Glomerular visceral epithelial cell (primary cell): ENCODE measurements at regions not wholly inside any gene's neighbourhood (a gene's known extent, or its start where the extent isn't known, plus 50 kb on each side); places are given as distances from the start of the nearest gene placed in this dataset.

Experiments used
- DNase-seq: peaks from one replicate; pipeline ENCODE4 v3.0.0-alpha.2; 2016; ENCODE audit errors: extremely low spot score

DNA sequence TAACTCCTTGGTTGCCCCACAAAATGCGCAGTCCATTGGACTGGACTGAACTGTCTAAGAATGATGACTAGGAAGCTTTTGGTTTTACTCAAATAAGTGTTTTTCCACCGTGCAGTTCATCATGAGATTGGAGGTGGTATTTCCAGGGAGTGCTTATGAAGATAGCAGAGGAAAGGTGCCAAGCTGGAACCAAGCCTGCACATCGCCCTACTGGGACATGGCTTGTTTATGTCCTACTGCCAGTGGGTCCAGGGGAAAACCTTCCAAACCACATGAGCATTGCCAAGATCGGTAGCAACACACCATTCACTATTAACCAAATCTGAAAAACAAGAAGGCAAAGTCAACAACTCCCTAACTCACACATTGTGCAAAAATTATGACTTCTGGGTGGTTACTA lies 54.7 kb upstream of the DSCAM start:
- DNase-seq, result no peak

DNA sequence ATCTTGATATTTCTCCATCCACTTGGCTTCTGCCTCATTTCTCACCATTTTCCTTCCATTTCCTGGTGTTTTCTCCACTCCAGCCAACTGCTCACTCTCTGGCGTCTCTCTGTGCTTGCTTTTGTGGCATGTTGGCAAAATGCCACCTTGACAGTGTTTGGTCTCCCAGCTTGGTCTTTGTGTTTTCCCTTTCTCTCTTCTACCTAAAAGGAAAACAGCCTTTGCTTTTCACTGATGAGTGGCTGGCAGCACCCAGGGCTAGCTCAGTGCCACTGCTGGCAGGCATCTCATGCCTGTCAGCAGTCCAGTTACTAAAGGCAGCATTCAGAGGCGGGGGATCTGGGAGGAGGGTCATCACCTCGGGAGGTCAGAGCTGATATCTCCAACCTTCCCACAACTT lies 55.3 kb upstream of the DSCAM start:
- DNase-seq, result no peak

- no peak for DNase-seq
Measured at GRCh38 chr21:40902993-40903392, 56.0 kb upstream of the DSCAM start.

GRCh38 chr21:40905251-40905650 lies 58.3 kb upstream of the DSCAM start:
- DNase-seq, result no peak

DNA sequence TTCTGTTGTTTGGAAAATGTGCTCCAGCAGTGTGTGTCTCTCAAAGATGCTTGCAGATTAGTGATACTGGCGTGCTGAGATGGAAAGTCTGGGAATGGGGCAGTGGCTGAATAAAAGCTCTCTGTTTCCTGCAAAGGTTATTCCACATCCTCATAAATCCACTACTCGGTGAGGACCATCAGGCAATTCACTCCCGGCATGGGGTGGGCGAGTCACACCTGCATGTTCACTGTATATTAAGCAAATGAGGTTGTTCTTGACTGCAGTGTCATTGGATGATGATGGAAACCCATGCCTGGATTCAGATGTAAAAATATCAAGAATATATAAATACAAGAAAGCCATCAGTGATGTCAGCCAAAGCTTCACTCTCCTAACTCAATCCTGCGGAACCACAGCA lies 65.4 kb upstream of the DSCAM start:
- no peak for DNase-seq

DNA sequence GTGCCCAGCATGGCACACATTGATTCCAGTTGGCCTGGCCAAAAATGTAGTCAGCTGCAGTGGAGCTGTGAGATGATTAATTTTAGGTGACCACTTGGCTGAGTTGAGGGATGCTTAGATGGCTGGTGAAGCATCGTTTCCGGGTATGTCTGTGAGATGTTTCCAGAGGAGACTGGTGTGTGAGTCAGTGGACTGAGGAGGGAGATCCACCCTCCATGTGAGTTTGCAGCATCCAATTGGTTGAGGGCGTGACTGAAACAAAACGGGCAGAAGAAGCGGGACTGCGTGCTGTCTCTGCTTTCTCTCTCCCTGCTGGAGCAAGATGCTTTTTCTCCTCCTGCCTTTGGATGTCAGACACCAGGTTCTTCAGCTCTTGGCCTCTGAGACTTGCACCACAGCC lies 68.2 kb upstream of the DSCAM start:
- no peak for DNase-seq

DNA sequence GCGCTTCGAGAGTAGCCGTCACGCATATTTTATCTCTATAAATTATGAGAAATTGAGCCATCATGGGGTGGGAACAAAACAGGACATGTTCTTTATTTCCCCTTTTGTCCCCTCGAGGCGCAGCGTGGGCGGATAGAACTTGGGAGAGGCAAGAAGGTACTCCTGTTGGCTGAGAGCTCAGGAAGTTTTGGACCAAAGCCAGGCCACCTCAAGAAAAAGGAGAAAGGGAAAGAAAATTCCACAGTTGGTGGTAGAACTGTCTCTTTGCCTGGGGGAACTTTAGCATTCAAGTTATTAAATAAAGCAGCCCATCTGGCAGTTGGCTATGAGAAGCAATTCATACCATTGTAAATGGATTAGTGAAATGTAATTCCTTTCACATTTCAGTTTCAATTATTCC lies 76.4 kb upstream of the DSCAM start:
- no peak for DNase-seq

DNA sequence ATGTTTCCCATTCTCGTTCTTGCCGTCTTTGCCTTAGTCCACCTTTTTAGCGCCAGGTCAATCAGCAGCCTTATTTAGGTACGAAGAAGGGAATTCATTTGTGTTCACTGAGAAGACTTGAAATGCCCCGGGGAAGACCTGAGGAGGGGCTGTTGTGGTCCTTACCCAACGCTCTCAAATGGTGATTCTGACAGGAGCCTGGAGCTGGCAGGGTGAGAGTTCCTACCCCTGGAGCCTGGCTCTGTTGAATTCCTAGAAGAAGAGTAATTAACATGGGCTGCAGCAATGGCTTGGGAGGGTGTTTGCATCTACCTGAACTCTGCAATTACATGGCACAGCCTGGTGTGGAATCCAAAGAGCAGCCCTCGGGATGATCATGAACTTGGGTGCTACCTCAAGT lies 76.9 kb upstream of the DSCAM start:
- DNase-seq, result no peak

GRCh38 chr21:40924641-40925040 lies 77.7 kb upstream of the DSCAM start:
- DNase-seq, result no peak

DNA sequence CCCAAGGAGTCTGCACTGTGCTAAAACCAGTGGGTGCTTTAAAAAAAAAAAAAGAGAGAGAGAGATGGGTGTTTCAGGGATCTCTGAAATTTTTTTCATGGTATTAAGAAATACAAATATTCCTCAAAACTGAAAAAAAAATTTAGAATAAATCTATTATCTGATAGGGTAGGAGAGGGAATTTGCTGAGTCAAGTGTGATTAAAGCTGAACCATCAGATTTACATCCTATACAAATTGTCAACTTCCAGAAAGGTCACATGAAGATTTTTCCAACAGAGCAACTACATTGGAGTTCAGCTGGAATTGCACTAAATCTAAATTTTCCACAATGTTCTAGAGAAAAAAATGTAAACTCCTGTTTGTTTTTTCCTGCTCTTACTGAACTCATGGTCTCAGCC lies 79.3 kb upstream of the DSCAM start:
- no peak for DNase-seq

- no peak for DNase-seq
Measured at GRCh38 chr21:40929833-40930232, 82.9 kb upstream of the DSCAM start.

DNA sequence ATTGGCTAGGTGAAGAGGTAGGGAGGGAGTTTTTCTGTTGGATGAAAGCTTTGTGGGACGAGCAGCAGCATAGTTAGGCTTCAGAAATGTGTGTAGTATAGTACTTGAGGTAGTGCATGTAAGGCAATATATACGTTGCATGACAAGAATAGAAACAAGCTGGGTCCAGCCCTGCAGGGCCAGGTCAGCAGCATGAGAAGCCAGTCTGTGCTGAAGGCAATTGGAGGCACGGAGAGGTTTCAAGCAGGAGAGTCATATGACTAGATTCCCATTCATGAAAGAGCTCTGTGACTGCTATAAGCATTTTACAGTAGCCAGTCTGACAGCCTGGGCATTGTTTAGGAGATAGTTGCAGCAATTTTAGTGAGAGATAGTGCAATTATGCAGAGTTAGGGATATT lies 84.2 kb upstream of the DSCAM start:
- DNase-seq, result no peak

- no peak for DNase-seq
Measured at GRCh38 chr21:40936178-40936577, 89.2 kb upstream of the DSCAM start.

- DNase-seq, result no peak
Measured at GRCh38 chr21:40936771-40937261, 89.9 kb upstream of the DSCAM start.

DNA sequence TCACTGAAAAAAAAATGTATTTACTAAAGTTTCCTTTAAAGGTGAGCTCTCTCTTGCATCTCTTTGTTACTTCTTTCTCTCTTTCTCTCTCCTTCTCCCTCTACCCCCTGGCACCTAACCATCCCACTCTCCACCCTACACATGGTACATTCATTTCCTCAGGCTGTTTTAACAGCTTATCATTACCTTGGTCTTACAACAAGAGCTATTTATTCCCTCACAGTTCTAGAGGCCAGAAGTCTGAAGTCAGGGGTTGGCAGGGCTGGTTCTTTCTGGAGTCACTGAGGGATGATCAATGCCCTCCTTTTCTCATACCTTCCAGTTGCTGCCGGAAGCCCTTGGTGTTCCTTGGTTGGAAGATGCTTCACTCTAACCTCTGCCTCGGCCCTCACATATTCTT lies 91.1 kb upstream of the DSCAM start:
- DNase-seq, result no peak

- DNase-seq, result no peak
Measured at GRCh38 chr21:40938611-40939010, 91.7 kb upstream of the DSCAM start.

DNA sequence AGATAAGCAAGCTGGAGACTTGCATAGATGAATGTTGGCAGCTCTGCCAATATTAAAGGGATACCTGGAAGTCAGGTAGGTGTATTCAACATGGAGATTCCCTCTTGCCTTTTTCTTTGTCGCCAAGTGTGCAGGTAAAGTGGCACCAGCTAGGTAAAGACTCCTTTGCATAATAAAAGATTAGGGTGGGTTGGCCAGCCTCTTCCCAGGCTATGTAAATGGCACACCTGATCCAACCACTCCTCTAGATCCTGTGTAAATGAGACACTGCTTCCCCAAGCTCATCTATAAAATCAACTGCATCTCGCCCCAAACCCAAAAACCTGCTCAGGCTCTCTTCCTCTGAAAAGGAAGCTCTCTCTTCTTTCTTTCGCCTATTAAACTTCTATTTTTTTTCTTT lies 100.8 kb upstream of the DSCAM start:
- DNase-seq, result no peak

DNA sequence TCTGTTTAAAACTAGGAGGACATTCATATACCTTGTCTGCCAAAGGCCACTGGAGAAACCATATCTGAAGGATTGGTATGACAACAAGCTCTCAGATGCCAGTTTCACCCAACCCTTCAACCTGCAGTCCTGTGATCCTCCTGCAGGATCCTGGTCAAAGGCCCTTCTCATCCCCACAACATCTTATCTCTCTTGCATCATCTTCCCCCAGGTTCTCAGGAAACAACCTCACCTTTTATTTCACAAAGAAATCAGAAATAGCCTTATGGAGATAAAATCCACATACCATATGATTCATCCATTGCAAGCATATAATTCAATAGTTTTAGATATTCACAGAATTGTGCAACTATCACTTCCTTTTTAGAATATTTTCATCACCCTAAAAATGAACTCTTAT lies 104.0 kb upstream of the DSCAM start:
- DNase-seq, result no peak

GRCh38 chr21:40952551-40953323 lies 105.8 kb upstream of the DSCAM start:
- no peak for DNase-seq

DNA sequence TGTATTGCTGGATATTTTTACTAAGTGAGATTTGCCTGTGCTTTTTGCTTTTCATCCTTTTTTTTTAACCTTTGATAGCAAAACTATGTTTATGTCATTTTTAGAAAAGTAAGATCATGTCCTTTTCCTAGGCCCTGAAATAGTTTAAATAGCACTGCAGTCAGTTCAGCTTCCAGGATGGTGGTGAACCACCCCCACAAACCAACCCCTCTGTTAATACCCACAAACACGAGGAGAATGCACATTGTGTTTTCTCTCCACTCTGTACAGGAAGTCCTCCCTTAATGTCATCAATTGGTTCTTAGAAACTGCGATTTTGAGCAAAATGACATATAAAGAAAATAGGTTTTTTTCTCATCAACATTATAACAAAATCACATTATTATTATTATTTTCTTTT lies 117.7 kb upstream of the DSCAM start:
- DNase-seq, result no peak

GRCh38 chr21:40967771-40968170 lies 120.8 kb upstream of the DSCAM start:
- DNase-seq, result no peak

GRCh38 chr21:40972151-40972550 lies 125.2 kb upstream of the DSCAM start:
- no peak for DNase-seq

- DNase-seq, result no peak
Measured at GRCh38 chr21:40976198-40977109, 129.5 kb upstream of the DSCAM start.
